Vagina (tissue), 2 donors: ENCODE measurements at regions not wholly inside any gene's neighbourhood (a gene's known extent, or its start where the extent isn't known, plus 50 kb on each side); places are given as distances from the start of the nearest gene placed in this dataset.

Experiments
- CTCF ChIP-seq, 3 experiments: fragments of 450-650 bp in 2 of 3; fragments of 200-600 bp in 1 of 3; sonication (generic) in 1 of 3; IDR thresholded peaks; one replicate each; pipeline ENCODE4 v1.5.1; 2017 to 2019; ENCODE audit warnings: antibody characterized with exemption in 3 of 3, mild to moderate bottlenecking in 2 of 3, moderate library complexity in 2 of 3
- POLR2AphosphoS5 ChIP-seq, 2 donors: sonication (generic); formaldehyde crosslinking; IDR thresholded peaks; one replicate each; pipeline ENCODE4 v1.9.0; 2017; ENCODE audit warnings: antibody characterized with exemption in 2 of 2, mild to moderate bottlenecking in 2 of 2, low read depth in 1 of 2; ENCODE audit not compliant: insufficient read depth in 1 of 2

DNA sequence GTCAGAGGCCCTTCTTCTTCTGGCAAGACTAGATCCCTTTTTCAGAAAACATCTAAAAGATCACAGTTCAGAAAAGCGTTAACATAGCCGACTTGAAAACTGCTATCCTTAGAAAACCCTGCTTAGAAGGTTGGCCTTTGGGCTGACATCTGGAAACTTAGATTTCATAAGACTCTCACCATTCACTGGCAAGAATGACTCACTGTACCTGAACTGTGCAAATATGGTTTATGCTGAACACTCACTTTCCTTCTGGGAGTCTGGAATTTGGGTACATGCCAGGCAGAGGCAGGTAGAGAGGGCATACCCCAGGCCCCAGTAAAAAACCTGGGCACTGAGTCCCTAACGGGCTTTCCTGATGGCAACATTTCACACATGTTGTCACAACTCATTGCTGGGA, 88.8 kb upstream of the GPC3 start:
- no peak for TF ChIP-seq POLR2AphosphoS5 (IDR thresholded peaks at IDR 0.05; ENCODE audit: insufficient read depth in 1 of 2, low read depth in 1 of 2)
- no peak for TF ChIP-seq CTCF (IDR thresholded peaks at IDR 0.05)
